ENCODE measurements at regions not wholly inside any gene's neighbourhood (a gene's known extent, or its start where the extent isn't known, plus 50 kb on each side); places are given as distances from the start of the nearest gene placed in this dataset.

GRCh38 chr15:69979783-69980182 lies 117.9 kb downstream of the TLE3 start:
- Histone ChIP-seq H3K9me2 (ENCODE audit: insufficient read depth, low read length) (no peaks in the 10 kb centered on the region), H2AFZ (ENCODE audit: low read length) (peak overlapping the region; percentile 47; the same call in 1 of the 2 replicates), H3K9me3 (ENCODE audit: low read length) (no peaks in the 10 kb centered on the region), H3K36me3 (ENCODE audit: insufficient read depth, low read length) (no peaks in the 10 kb centered on the region), H3K4me2 (ENCODE audit: low read length) (peak overlapping the region; percentile 88), H3K79me2 (ENCODE audit: insufficient read depth, low read depth, low read length) (no peaks in the 10 kb centered on the region), H4K20me1 (ENCODE audit: insufficient read depth, low read length) (no peaks in the 10 kb centered on the region), H3K4me1 (ENCODE audit: insufficient read depth, low read length, poor library complexity, severe bottlenecking) (peaks cover 44% of the 10 kb centered on the region), H3K27ac (ENCODE audit: low read depth, low read length, poor library complexity, severe bottlenecking) (peak overlapping the region; percentile 92), H3K4me3 (ENCODE audit: low read depth, low read length, poor library complexity, severe bottlenecking) (peak overlapping the region; percentile 58)
- CTCF ChIA-PET (ENCODE audit: unreplicated experiment) = interaction anchor here (1.0 to 1.2 kb wide), 2 partner anchors 118 to 120 kb away, joined by 3 to 5 read pairs; partner anchors contain the start of gene TLE3
- DNase-seq (ENCODE audit: low spot score) = peak; percentile 99
- intact Hi-C loops (cut with micrococcal nuclease; ENCODE audit: unreplicated experiment) = loop anchor here (1.0 to 10.0 kb wide), 6 partner anchors 36 to 485 kb away; partner anchors contain the start of gene TLE3
- no TSS peak for BruUV-seq (replicated peaks)
- POLR2A ChIA-PET = interaction anchor here (0.8 to 1.3 kb wide), 5 partner anchors 35 to 118 kb away, joined by 3 to 4 read pairs (median 3); partner anchors contain the start of gene TLE3
- no peak for TF ChIP-seq EZH2phosphoT487 (IDR thresholded peaks at IDR 0.05; ENCODE audit: borderline replicate concordance, low read depth, low read length)
- TF ChIP-seq CTCF (conservative IDR thresholded peaks at IDR 0.05; ENCODE audit: low read length) = no peak

- Histone ChIP-seq H3K27ac (ENCODE audit: low read depth, low read length, poor library complexity, severe bottlenecking) (peak overlapping the region; percentile 92), H3K4me2 (ENCODE audit: low read length) (peak overlapping the region; percentile 88), H3K4me1 (ENCODE audit: insufficient read depth, low read length, poor library complexity, severe bottlenecking) (peaks cover 44% of the 10 kb centered on the region), H3K9me2 (ENCODE audit: insufficient read depth, low read length) (no peaks in the 10 kb centered on the region), H2AFZ (ENCODE audit: low read length) (peak overlapping the region; percentile 47; the same call in 1 of the 2 replicates), H3K4me3 (ENCODE audit: low read depth, low read length, poor library complexity, severe bottlenecking) (peak overlapping the region; percentile 51), H3K79me2 (ENCODE audit: insufficient read depth, low read depth, low read length) (no peaks in the 10 kb centered on the region), H3K9me3 (ENCODE audit: low read length) (no peaks in the 10 kb centered on the region), H4K20me1 (ENCODE audit: insufficient read depth, low read length) (no peaks in the 10 kb centered on the region), H3K36me3 (ENCODE audit: insufficient read depth, low read length) (no peaks in the 10 kb centered on the region)
- peak; percentile 69 for TF ChIP-seq CTCF (conservative IDR thresholded peaks at IDR 0.05; ENCODE audit: low read length)
- no peak for TF ChIP-seq EZH2phosphoT487 (IDR thresholded peaks at IDR 0.05; ENCODE audit: borderline replicate concordance, low read depth, low read length)
- ChIA-PET POLR2A (interaction anchor here (0.6 to 1.3 kb wide), 5 partner anchors 56 to 248 kb away, joined by 3 to 4 read pairs (median 3); partner anchors contain the start of gene TLE3), CTCF (ENCODE audit: unreplicated experiment) (interaction anchor here (1.0 kb wide), 2 partner anchors 35 to 120 kb away, joined by 3 to 5 read pairs; no protein-coding TSS in a partner anchor)
- BruUV-seq (replicated peaks) = no TSS peak
- DNase-seq (ENCODE audit: low spot score) = peak; percentile 82
- intact Hi-C loops (cut with micrococcal nuclease; ENCODE audit: unreplicated experiment) = loop anchor here (2.0 kb wide), 1 partner anchor 226 kb away; no protein-coding TSS in a partner anchor
These were observed 117.2 kb downstream of the TLE3 start for GRCh38 chr15:69980341-69981059.
